ENCODE measurements at regions not wholly inside any gene's neighbourhood (a gene's known extent, or its start where the extent isn't known, plus 50 kb on each side); places are given as distances from the start of the nearest gene placed in this dataset.

DNA sequence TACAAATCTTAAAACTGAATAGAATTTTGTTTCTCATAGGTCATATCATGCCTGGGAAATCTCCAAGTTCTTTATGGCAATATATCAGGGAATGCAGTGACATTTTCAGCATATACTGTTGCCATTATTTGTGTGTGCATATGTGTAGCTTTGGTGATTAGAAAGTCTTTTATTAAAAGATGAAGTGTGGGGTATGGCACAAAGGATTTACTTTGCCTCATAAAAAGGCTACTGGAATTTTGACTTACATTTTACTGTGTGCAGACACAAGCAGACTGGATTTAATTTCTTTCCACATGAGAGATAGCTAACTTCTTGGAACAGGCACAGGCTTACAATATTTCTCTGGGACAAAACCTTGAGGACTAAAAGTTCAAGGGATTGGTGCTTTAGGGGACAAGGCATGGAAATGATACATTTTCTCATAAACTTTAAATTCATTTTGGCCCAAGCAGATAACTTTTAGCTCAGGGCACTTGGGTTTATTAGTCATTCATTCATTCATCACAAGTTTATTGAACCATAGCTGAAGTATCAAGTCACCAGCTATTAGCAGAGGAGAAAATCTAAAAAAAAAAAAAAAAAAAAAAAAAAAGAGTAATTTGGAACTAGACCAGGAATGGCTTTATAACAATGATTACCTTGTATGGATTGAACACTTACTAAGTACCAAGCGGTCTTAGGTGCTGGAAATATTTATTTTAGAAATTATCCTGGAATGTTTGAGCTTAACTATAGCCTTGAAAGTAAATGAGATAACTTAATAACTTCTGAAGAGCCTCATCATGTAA lies 191.5 kb downstream of the SLIT2 start:
- Mint-ChIP-seq H3K27me3 (no peaks in the 10 kb centered on the region), H3K4me3 (no peak overlapping the region), H3K9me3 (peaks cover 0 to 3% (median 0%) of the 10 kb centered on the region in 3 donors), H3K36me3 (no peaks in the 10 kb centered on the region), H3K27ac (no peak overlapping the region), H3K4me1 (no peaks in the 10 kb centered on the region)

GRCh38 chr4:20444599-20445337 lies 193.1 kb downstream of the SLIT2 start:
- H3K27ac Mint-ChIP-seq = no peak overlapping the region
- H3K27me3 Mint-ChIP-seq = no peaks in the 10 kb centered on the region
- H3K4me3 Mint-ChIP-seq = no peak overlapping the region
- H3K36me3 Mint-ChIP-seq = no peaks in the 10 kb centered on the region
- H3K4me1 Mint-ChIP-seq = no peaks in the 10 kb centered on the region
- H3K9me3 Mint-ChIP-seq = no peaks in the 10 kb centered on the region

DNA sequence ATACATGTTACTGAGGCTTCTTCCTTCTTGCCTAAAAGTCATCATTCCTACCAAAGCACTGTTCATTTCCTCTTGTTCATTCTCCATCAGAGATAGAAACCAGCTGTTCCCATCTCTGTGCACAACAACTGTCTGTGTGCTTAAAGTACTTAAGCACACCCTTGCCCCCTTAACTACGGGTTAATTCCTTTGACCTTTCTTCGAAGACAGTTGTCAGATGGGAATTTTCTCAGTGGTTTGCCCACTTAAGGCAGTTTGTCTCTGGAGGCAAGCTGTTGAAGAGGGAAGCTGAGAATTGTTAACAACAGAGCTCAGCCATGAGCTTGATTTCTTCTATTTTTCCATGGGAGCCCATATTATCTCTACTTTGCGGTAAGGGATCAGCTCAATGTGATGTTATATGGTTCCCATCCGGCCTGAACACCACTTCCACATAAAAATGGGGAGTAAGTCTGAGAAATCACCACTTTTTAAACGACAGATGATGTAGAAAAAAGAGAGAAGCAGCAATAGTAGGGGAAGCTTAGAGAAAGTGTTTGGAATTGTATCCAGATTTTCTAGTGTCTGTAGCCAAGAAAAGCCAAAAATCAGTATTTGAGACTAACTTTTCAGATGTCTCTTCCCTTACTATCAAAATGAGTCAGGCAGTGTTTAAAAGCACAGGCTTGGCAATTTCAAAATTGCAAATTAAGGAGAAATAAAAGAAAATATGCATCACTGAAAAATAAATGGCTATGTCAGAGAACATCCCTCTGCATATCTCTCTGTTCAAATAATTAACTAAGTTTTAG lies 194.4 kb downstream of the SLIT2 start:
- Mint-ChIP-seq H3K9me3 (no peaks in the 10 kb centered on the region), H3K27ac (no peak overlapping the region), H3K4me1 (no peaks in the 10 kb centered on the region), H3K4me3 (no peak overlapping the region), H3K36me3 (no peaks in the 10 kb centered on the region), H3K27me3 (no peaks in the 10 kb centered on the region)

- no peaks in the 10 kb centered on the region for H3K4me1 Mint-ChIP-seq
- H3K4me3 Mint-ChIP-seq = no peak overlapping the region
- H3K27ac Mint-ChIP-seq = no peak overlapping the region
- no peaks in the 10 kb centered on the region for H3K27me3 Mint-ChIP-seq
- no peaks in the 10 kb centered on the region for H3K9me3 Mint-ChIP-seq
- H3K36me3 Mint-ChIP-seq = no peaks in the 10 kb centered on the region
These were observed 195.4 kb downstream of the SLIT2 start for GRCh38 chr4:20447103-20447502.

GRCh38 chr4:20451986-20452385 lies 200.3 kb downstream of the SLIT2 start:
- no peaks in the 10 kb centered on the region for H3K36me3 Mint-ChIP-seq
- H3K27ac Mint-ChIP-seq = no peak overlapping the region
- no peaks in the 10 kb centered on the region for H3K4me1 Mint-ChIP-seq
- no peaks in the 10 kb centered on the region for H3K27me3 Mint-ChIP-seq
- no peak overlapping the region for H3K4me3 Mint-ChIP-seq
- no peaks in the 10 kb centered on the region for H3K9me3 Mint-ChIP-seq

DNA sequence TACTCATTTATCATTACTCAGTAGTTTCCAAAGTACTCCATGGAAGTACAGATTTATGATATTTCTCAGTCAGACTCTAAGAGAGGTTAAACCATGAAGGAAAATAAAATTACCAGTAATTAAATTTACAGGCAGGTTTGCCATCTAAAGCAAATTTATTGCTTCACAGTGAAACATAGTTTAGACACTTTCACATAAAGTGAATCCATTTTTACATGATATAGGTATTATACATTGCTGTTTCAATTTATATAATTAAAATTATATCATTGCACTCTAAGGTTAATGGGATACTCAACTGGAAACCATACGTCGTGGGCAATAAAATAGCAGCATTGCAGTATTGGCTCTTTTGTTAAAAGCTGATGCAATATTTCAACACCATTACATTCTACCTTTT lies 202.8 kb downstream of the SLIT2 start:
- no peak overlapping the region for H3K4me3 Mint-ChIP-seq
- no peaks in the 10 kb centered on the region for H3K36me3 Mint-ChIP-seq
- H3K27me3 Mint-ChIP-seq = no peaks in the 10 kb centered on the region
- H3K4me1 Mint-ChIP-seq = no peaks in the 10 kb centered on the region
- no peaks in the 10 kb centered on the region for H3K9me3 Mint-ChIP-seq
- H3K27ac Mint-ChIP-seq = no peak overlapping the region

DNA sequence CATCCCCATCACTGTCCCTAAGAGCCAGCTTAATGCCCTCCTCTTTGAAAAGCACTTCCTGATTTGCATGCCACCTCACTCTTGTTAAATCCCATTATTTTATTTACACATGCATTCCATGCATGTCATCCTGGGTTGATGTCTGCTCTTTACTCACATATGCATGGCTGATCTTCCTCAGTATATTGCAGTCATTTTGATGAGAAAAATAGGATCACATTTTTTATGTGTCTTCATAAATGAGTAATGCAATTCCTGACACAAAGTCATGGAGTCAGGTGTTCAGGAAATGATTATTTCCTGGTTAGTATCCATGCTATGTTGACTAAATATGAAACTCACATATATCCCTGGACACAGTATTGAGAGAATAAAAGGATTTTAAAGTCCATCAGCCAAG lies 204.7 kb downstream of the SLIT2 start:
- Mint-ChIP-seq H3K9me3 (no peaks in the 10 kb centered on the region), H3K27ac (peak overlapping the region in 1 of 3 donors; percentile 3), H3K36me3 (no peaks in the 10 kb centered on the region), H3K27me3 (no peaks in the 10 kb centered on the region), H3K4me3 (no peak overlapping the region), H3K4me1 (no peaks in the 10 kb centered on the region)

DNA sequence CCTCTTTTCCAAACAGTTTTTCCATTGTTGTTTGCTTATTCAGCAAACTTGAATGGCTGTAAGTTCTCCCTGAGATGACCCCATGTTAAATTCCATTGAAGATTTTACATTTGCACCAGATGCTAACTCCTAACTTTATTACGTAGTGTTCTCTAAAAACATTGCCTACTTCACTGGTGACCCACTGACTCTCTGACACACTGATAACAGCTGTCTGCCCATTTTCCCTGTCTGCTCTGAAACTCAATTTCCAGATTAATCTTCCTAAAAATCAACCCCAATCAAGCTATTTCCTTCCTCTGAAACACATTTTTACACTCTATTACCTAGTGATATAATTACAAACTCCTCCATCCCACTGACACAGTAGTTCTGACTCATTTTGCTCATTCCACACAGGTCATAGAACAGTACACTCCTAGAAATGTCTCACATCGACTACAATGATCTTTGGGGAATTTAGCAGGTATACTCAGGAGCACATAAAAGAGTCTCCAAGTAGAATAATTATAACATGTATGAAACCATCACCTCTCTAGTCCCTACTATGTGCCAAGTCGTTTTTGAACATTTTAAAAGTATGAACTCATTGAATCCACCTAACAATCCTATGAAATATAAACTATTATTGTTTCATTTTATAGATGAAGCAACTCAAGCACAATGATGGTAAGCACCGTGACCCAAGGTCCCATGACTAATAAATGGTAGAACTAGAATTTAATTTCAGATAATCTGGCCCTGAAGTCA lies 210.9 kb downstream of the SLIT2 start:
- Mint-ChIP-seq H3K4me3 (no peak overlapping the region), H3K27ac (no peak overlapping the region), H3K9me3 (no peaks in the 10 kb centered on the region), H3K4me1 (no peaks in the 10 kb centered on the region), H3K27me3 (no peaks in the 10 kb centered on the region), H3K36me3 (no peaks in the 10 kb centered on the region)

DNA sequence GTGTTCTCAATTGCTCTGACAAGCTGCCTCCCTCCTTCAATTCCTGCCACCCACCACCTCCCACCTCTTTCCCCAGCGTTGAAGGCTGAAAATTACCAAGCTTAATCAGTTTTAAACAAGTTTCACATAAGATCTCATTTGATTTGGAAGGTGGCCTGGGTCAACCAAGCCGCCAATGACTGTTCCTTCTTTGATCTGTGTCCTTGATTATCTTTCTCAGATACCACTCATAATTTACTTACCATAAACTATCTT lies 211.4 kb downstream of the SLIT2 start:
- Mint-ChIP-seq H3K27me3 (no peaks in the 10 kb centered on the region), H3K4me3 (no peak overlapping the region), H3K4me1 (no peaks in the 10 kb centered on the region), H3K27ac (no peak overlapping the region), H3K36me3 (no peaks in the 10 kb centered on the region), H3K9me3 (no peaks in the 10 kb centered on the region)

GRCh38 chr4:20464381-20464780 lies 212.7 kb downstream of the SLIT2 start:
- Mint-ChIP-seq H3K4me1 (no peaks in the 10 kb centered on the region), H3K27me3 (no peaks in the 10 kb centered on the region)

GRCh38 chr4:20474119-20474518 lies 222.4 kb downstream of the SLIT2 start:
- H3K27me3 Mint-ChIP-seq = no peaks in the 10 kb centered on the region
- H3K4me3 Mint-ChIP-seq = no peak overlapping the region

More at GRCh38 chr4:20464381-20464780, 212.7 kb downstream of the SLIT2 start:
- Mint-ChIP-seq H3K9me3 (no peaks in the 10 kb centered on the region), H3K4me3 (no peak overlapping the region), H3K36me3 (no peaks in the 10 kb centered on the region), H3K27ac (no peak overlapping the region)

DNA sequence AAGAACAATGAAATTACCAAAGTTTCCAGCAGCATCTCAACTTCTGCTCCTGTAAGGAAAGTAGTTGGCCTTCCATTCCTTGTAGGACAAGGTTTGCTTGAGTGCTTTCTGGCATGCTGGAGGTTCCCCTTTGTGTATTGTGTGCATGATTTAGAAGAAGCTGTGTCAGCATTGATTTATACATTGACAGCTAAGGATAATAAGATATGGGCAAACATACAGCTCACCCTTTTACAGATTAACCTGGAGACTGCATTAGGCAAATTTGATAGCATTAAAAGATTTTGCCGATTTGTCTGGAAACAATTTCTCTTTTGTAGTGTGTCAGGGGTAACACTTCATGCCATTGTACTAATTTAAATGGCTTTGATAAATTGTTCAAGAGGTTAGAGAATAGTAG lies 221.8 kb upstream of the PACRGL start:
- no peaks in the 10 kb centered on the region for H3K36me3 Mint-ChIP-seq
- H3K4me3 Mint-ChIP-seq = no peak overlapping the region
- H3K9me3 Mint-ChIP-seq = peaks cover 0 to 1% (median 0%) of the 10 kb centered on the region in 3 donors
- H3K27me3 Mint-ChIP-seq = no peaks in the 10 kb centered on the region
- H3K4me1 Mint-ChIP-seq = no peaks in the 10 kb centered on the region
- H3K27ac Mint-ChIP-seq = no peak overlapping the region

More at GRCh38 chr4:20474119-20474518, 222.4 kb downstream of the SLIT2 start:
- peaks cover 0 to 5% (median 1%) of the 10 kb centered on the region in 3 donors for H3K9me3 Mint-ChIP-seq
- H3K4me1 Mint-ChIP-seq = no peaks in the 10 kb centered on the region
- peaks cover 2% of the 10 kb centered on the region for H3K36me3 Mint-ChIP-seq
- H3K27ac Mint-ChIP-seq = no peak overlapping the region

DNA sequence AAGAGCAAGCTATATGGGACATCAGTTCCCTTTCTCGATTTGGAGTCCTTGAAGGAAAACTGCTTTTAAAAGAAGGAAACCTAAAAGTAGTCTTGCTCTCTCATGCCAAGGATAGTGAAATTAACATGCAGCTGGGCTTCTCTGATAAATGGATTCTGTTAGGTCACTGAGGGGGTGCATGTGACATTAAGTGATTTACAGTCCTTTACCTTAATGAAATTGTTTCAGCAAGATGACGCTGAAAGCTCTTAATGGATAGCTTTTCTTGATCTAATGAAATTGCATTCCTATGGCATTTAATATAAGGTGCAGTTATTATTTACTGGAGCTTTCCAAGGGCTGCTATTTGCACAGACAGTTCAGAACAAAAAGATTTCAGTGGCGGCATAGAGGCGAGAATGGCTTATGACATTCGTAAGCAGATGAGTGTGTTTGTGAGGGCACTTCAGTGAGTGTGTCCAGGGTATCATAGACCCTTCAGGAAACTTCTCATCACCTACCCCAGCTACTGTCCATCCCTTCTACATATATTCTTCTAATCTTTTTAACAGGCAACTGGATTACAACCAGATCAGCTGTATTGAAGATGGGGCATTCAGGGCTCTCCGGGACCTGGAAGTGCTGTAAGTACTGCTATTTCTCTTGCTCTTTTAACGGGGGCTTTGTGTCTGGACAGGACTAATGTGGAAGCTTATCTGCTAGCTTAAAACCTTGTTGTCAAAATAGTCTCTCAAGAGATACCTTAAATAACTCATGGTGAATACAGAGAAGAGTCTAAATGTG lies 219.9 kb upstream of the PACRGL start:
- no peaks in the 10 kb centered on the region for H3K27me3 Mint-ChIP-seq
- H3K9me3 Mint-ChIP-seq = no peaks in the 10 kb centered on the region
- H3K4me3 Mint-ChIP-seq = no peak overlapping the region
- H3K36me3 Mint-ChIP-seq = no peaks in the 10 kb centered on the region
- H3K4me1 Mint-ChIP-seq = no peaks in the 10 kb centered on the region
- H3K27ac Mint-ChIP-seq = no peak overlapping the region

DNA sequence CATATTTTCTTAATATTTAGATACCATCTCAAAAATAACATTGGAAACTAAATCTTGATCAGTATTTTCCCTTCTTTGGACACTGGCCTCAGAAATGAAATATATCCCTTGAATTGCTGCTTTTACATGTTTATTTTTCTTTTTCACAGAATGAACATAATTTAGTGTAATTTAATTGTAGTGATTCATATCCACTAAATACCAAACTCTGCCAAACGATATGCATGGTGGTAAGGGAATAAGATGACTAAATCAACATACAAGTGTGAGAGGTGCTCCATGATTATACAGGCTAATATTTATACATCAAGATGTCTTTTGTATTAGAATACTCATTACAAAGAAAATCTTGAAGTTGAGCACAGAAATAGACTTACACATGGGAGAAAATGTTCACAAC lies 216.8 kb upstream of the PACRGL start:
- Mint-ChIP-seq H3K4me1 (no peaks in the 10 kb centered on the region), H3K4me3 (no peak overlapping the region), H3K27me3 (no peaks in the 10 kb centered on the region), H3K9me3 (no peaks in the 10 kb centered on the region), H3K27ac (no peak overlapping the region), H3K36me3 (no peaks in the 10 kb centered on the region)

All from IgD-negative memory B cell (primary cell).